HL-60 (cell line): ENCODE measurements at regions not wholly inside any gene's neighbourhood (a gene's known extent, or its start where the extent isn't known, plus 50 kb on each side); places are given as distances from the start of the nearest gene placed in this dataset.

Source experiments
- GABPA ChIP-seq: IDR thresholded peaks from 2 replicates; pipeline ENCODE4 v1.6.1; 2012; ENCODE audit warnings: low read depth
- POLR2AphosphoS5 ChIP-seq: IDR thresholded peaks from 2 replicates; pipeline ENCODE4 v1.6.1; 2012; ENCODE audit warnings: low read depth
- SPI1 ChIP-seq: IDR thresholded peaks from 2 replicates; pipeline ENCODE4 v1.6.1; 2012; ENCODE audit warnings: low read depth, mild to moderate bottlenecking, borderline replicate concordance
- TF ChIP-seq, protein P1 (sequence below): IDR thresholded peaks from one replicate; pipeline ENCODE4 v1.5.1; 2011; ENCODE audit warnings: low read length, control low read depth, inconsistent platforms; ENCODE audit not compliant: insufficient read depth

GRCh38 chr2:16067444-16067843, 127.1 kb downstream of the MYCN start:
- TF ChIP-seq, protein P1, sequence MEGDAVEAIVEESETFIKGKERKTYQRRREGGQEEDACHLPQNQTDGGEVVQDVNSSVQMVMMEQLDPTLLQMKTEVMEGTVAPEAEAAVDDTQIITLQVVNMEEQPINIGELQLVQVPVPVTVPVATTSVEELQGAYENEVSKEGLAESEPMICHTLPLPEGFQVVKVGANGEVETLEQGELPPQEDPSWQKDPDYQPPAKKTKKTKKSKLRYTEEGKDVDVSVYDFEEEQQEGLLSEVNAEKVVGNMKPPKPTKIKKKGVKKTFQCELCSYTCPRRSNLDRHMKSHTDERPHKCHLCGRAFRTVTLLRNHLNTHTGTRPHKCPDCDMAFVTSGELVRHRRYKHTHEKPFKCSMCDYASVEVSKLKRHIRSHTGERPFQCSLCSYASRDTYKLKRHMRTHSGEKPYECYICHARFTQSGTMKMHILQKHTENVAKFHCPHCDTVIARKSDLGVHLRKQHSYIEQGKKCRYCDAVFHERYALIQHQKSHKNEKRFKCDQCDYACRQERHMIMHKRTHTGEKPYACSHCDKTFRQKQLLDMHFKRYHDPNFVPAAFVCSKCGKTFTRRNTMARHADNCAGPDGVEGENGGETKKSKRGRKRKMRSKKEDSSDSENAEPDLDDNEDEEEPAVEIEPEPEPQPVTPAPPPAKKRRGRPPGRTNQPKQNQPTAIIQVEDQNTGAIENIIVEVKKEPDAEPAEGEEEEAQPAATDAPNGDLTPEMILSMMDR = no peak
- TF ChIP-seq POLR2AphosphoS5 (no peak), GABPA (no peak), SPI1 (no peak)
